Body of pancreas (tissue), 4 donors: ENCODE measurements at regions not wholly inside any gene's neighbourhood (a gene's known extent, or its start where the extent isn't known, plus 50 kb on each side); places are given as distances from the start of the nearest gene placed in this dataset.

ENCODE experiments used
- CTCF ChIP-seq, 7 experiments: fragments of 450-650 bp in 4 of 7; fragments of 200-600 bp in 3 of 7; sonication (generic) in 3 of 7; IDR thresholded peaks; one replicate each; pipeline ENCODE4 v1.5.1; 2016 to 2019; ENCODE audit warnings: antibody characterized with exemption in 7 of 7
- POLR2A ChIP-seq, 3 donors: fragments of 450-650 bp; IDR thresholded peaks; one replicate each; pipeline ENCODE4 v1.6.1; 2016; ENCODE audit warnings: antibody characterized with exemption in 3 of 3, mild to moderate bottlenecking in 2 of 3

- TF ChIP-seq CTCF (IDR thresholded peaks at IDR 0.05) (no peak), POLR2A (IDR thresholded peaks at IDR 0.05) (no peak)
Measured at GRCh38 chr13:21894703-21895699, 224.1 kb downstream of the FGF9 start.
